ENCODE measurements at regions not wholly inside any gene's neighbourhood (a gene's known extent, or its start where the extent isn't known, plus 50 kb on each side); places are given as distances from the start of the nearest gene placed in this dataset.
A peak's percentile ranks its signal among the peaks of the same experiment; 100 is the strongest.

DNA sequence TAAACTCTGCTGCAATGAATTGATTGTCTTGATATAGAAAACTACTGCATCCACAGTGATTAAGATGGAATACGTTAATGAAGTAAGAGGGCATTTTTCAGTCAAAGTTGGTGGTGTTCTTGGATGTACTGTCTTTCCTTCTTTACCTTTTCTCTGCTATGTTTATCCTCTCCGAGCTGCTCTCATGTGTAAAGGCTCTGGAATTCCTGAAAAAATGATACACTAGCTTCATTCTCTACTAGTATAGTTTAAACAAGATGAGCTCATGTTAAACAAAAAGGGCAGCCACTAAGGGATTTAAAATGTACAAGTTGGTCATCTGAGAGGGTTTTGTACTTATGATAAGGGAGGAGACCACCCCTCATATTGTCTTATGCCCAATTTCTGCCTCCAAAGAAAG, 504.6 kb upstream of the NECTIN3 start:
- TF ChIP-seq, protein P1, sequence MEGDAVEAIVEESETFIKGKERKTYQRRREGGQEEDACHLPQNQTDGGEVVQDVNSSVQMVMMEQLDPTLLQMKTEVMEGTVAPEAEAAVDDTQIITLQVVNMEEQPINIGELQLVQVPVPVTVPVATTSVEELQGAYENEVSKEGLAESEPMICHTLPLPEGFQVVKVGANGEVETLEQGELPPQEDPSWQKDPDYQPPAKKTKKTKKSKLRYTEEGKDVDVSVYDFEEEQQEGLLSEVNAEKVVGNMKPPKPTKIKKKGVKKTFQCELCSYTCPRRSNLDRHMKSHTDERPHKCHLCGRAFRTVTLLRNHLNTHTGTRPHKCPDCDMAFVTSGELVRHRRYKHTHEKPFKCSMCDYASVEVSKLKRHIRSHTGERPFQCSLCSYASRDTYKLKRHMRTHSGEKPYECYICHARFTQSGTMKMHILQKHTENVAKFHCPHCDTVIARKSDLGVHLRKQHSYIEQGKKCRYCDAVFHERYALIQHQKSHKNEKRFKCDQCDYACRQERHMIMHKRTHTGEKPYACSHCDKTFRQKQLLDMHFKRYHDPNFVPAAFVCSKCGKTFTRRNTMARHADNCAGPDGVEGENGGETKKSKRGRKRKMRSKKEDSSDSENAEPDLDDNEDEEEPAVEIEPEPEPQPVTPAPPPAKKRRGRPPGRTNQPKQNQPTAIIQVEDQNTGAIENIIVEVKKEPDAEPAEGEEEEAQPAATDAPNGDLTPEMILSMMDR (IDR thresholded peaks at IDR 0.05; ENCODE audit: insufficient read depth, low read depth, low read length, missing control alignments), result no peak
- DNase-seq (ENCODE audit: low read depth), result no peak
- no peak overlapping the region for H3K4me3 ChIP-seq (ENCODE audit: low read length)

DNA sequence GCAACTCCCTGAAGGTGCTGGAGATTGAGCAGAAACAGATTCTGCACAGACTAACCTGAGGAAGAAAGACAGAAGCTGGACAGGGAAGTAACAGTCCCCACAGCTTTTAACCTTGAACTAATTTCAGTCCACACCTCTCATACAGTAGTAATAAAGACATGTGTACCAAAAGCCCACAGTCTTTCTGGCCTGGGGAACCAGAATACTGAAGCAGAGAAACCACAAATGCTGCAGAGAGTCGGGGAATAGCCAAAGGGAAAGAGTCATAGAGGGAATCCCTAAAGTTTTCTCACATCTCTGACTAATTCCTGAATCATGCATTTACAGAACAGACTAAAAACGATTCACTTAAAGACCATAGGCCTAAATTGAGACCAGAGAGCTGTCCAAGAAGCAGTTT, 503.4 kb upstream of the NECTIN3 start:
- peak; percentile 85 for DNase-seq (ENCODE audit: low read depth)
- TF ChIP-seq, protein P1 (IDR thresholded peaks at IDR 0.05; ENCODE audit: insufficient read depth, low read depth, low read length, missing control alignments), result no peak

DNA sequence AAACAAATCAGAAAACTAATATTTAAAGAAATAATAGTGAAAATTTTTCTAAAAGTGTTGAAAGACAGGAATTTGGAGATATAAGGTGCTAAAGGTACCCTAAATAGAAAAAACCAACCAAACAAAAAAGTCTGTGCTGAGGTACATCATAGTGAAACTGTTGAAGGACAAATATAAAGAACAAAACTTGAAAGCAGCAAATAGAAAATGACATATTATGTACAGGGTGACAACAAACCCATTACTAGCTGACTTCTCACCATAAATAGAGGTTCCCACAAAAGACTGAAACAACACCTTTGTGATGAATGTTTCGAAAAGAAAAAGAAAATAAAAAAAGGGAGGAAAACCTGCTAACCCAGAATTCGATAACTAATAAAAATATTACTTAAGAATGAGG, 502.5 kb upstream of the NECTIN3 start:
- TF ChIP-seq, protein P1 (IDR thresholded peaks at IDR 0.05; ENCODE audit: insufficient read depth, low read depth, low read length, missing control alignments), result no peak
- no peak overlapping the region for H3K4me3 ChIP-seq (ENCODE audit: low read length)
- no peak for DNase-seq (ENCODE audit: low read depth)

More for the DNA sequence above, 503.4 kb upstream of the NECTIN3 start:
- no peak overlapping the region for H3K4me3 ChIP-seq (ENCODE audit: low read length)

DNA sequence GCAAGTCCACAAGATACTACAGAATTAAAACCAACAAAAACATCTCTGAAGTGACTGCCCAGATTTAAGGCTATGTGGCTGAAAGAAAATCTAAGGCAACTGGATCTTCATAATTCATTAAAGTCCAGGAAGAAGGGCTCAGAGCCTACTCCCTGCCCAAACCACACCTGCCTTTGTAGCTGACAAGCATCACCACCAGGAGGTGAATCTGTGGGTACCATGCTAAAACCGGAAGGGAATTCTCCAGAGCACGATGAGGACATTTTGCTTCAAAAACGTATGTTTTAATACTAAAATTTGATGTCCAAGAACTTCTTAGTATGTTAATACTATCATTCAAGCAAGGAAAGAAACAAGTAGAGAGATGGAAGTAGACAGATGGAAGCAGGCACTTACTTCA, 495.9 kb upstream of the NECTIN3 start:
- H3K4me3 ChIP-seq (ENCODE audit: low read length), result no peak overlapping the region
- no peak for DNase-seq (ENCODE audit: low read depth)
- TF ChIP-seq, protein P1 (IDR thresholded peaks at IDR 0.05; ENCODE audit: insufficient read depth, low read depth, low read length, missing control alignments), result no peak

DNA sequence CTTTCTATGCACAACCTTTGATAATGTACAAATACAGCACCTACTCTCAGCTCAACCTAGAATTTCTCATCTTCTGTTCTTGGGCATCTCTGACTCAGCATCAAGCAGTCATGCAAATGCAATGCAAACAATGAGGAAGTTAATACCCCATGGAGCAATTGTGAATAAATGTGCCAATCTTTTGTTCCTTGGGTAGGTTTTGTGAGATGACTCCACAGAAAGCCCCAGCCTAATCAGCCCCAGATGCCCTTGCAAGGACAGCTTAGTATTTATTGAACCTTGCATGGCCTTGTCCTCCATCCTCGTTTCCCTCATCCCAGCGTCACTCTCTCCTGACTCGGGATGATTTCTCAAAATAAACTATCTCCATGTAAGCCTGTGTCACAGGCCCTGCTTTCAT, 494.7 kb upstream of the NECTIN3 start:
- DNase-seq (ENCODE audit: low read depth), result peak; percentile 90
- H3K4me3 ChIP-seq (ENCODE audit: low read length), result no peak overlapping the region
- TF ChIP-seq, protein P1 (IDR thresholded peaks at IDR 0.05; ENCODE audit: insufficient read depth, low read depth, low read length, missing control alignments), result no peak

DNA sequence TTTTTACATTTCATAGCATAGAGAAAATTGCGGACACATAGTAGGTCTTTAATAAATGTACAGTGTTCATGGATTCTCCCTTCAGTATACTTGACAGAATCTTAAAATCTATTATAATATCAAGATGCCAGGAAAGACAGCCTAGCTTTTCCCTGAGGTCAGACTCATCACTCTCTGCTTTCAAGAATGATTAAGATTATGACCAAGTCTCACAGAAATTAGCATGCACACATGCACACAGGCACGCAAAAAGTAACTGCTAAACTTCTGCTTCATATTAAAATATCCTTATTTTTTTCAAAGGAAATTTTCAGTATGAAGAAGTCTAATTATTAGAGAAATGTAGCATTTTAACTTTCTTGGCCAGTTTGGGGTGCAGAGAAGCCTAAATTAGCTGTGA, 493.8 kb upstream of the NECTIN3 start:
- H3K4me3 ChIP-seq (ENCODE audit: low read length), result no peak overlapping the region
- DNase-seq (ENCODE audit: low read depth), result no peak
- TF ChIP-seq, protein P1 (IDR thresholded peaks at IDR 0.05; ENCODE audit: insufficient read depth, low read depth, low read length, missing control alignments), result no peak

DNA sequence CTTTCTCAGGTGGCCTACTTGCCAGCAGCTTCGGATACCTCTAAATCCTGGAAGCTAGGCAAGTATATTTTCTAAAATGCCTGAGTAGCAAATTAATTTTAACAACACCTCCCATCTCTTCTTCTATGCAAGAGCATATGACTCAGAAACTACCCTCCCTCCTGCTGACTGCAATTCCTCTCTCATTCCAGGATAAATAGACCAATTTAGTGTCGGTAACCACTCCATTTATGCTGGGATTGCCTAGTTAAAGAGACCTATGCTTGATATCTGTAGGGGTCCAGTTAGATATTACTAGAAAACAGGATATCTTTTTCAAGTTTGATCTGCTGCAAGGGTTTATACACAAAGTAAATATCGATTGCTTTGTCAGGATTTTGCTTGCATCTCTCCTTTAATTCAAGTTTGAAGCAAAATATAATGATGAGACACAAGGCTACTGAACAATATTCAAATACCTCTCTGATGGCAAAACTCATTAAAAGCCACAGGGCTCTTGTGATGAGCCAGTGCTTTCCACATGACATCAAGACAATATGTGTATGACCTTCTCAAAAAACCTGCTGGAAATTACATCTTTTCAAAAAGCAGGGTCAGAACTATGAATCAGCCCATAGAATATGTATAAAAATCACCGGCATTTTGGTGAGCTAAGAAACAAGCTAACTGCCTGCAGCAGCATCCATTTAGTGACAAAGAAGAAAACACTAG, 491.6 kb upstream of the NECTIN3 start:
- no peak for DNase-seq (ENCODE audit: low read depth)
- H3K4me3 ChIP-seq (ENCODE audit: low read length), result no peak overlapping the region
- TF ChIP-seq, protein P1 (IDR thresholded peaks at IDR 0.05; ENCODE audit: insufficient read depth, low read depth, low read length, missing control alignments), result no peak

Measured in epithelial cell of esophagus (primary cell).